ENCODE measurements at regions not wholly inside any gene's neighbourhood (a gene's known extent, or its start where the extent isn't known, plus 50 kb on each side); places are given as distances from the start of the nearest gene placed in this dataset.

DNA sequence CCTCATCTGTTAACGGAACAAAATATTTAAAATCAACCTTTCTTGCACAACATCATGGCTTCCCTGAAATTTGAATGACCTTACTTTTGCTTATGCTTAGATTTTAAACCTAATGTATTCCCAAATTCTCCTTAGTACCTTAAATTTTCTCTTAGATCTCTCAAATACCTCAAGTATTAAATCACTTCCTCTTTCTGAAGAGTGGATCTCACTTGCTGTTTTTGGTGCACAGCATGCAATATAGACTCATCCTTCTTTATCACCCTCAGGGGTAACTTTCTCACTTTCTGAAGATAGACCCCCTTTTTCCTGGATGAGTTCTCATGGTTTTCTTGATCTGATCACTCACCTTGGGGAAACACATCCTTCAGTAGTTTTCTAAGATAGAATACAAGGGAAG is 871.7 kb downstream of the DACH1 start:
- Histone ChIP-seq H3K4me2 (no peak overlapping the region), H2AFZ (no peak overlapping the region), H3K4me3 (no peak overlapping the region), H3K27ac (no peak overlapping the region), H3K9me3 (ENCODE audit: insufficient read depth, low read depth) (no peaks in the 10 kb centered on the region), H3K9me2 (ENCODE audit: insufficient read depth) (no peaks in the 10 kb centered on the region), H3F3A (ENCODE audit: insufficient read depth, low read depth) (no peaks in the 10 kb centered on the region), H3K79me2 (ENCODE audit: low read depth) (no peaks in the 10 kb centered on the region), H3K36me3 (ENCODE audit: low read depth) (no peaks in the 10 kb centered on the region), H3K4me1 (replicated peaks; ENCODE audit: insufficient read depth) (no peaks in the 10 kb centered on the region), H3K27me3 (ENCODE audit: insufficient read depth, low read depth) (no peaks in the 10 kb centered on the region), H4K20me1 (ENCODE audit: insufficient read depth) (no peaks in the 10 kb centered on the region)
- DNase-seq: no peak
- BruUV-seq (replicated peaks): no TSS peak
- ChIA-PET CTCF (no interaction called here), POLR2A (ENCODE audit: unreplicated experiment) (no interaction called here)
- intact Hi-C loops (cut with micrococcal nuclease; ENCODE audit: unreplicated experiment): no loop called here
- TF ChIP-seq EZH2 (IDR thresholded peaks at IDR 0.05; ENCODE audit: low read depth) (no peak), CTCF (conservative IDR thresholded peaks at IDR 0.05) (no peak)

- no TSS peak for BruUV-seq (replicated peaks)
These were observed 872.8 kb downstream of the DACH1 start for GRCh38 chr13:70994191-70994590.

GRCh38 chr13:70987043-70987442 is 878.8 kb upstream of the KLHL1 start:
- H3K36me3 ChIP-seq (ENCODE audit: low read depth): no peaks in the 10 kb centered on the region
- H3K27me3 ChIP-seq (ENCODE audit: insufficient read depth, low read depth): no peaks in the 10 kb centered on the region
- ChIA-PET CTCF (no interaction called here), POLR2A (ENCODE audit: unreplicated experiment) (no interaction called here)
- H3K4me1 ChIP-seq (replicated peaks; ENCODE audit: insufficient read depth): no peaks in the 10 kb centered on the region
- H3K9me2 ChIP-seq (ENCODE audit: insufficient read depth): no peaks in the 10 kb centered on the region
- no peaks in the 10 kb centered on the region for H3K9me3 ChIP-seq (ENCODE audit: insufficient read depth, low read depth)
- intact Hi-C loops (cut with micrococcal nuclease; ENCODE audit: unreplicated experiment): no loop called here
- no peaks in the 10 kb centered on the region for H4K20me1 ChIP-seq (ENCODE audit: insufficient read depth)
- TF ChIP-seq EZH2 (IDR thresholded peaks at IDR 0.05; ENCODE audit: low read depth) (no peak), CTCF (conservative IDR thresholded peaks at IDR 0.05) (no peak)
- H3K27ac ChIP-seq: no peak overlapping the region
- no peak overlapping the region for H3K4me3 ChIP-seq
- no TSS peak for BruUV-seq (replicated peaks)
- DNase-seq: no peak
- H3K4me2 ChIP-seq: no peak overlapping the region
- H2AFZ ChIP-seq: no peak overlapping the region
- H3K79me2 ChIP-seq (ENCODE audit: low read depth): no peaks in the 10 kb centered on the region
- H3F3A ChIP-seq (ENCODE audit: insufficient read depth, low read depth): no peaks in the 10 kb centered on the region

More at GRCh38 chr13:70994191-70994590, 872.8 kb downstream of the DACH1 start:
- POLR2A ChIA-PET (ENCODE audit: unreplicated experiment): no interaction called here
- no peaks in the 10 kb centered on the region for H3K36me3 ChIP-seq (ENCODE audit: low read depth)
- H3K4me1 ChIP-seq (replicated peaks; ENCODE audit: insufficient read depth): no peaks in the 10 kb centered on the region
- CTCF ChIA-PET: no interaction called here
- no peak for DNase-seq
- H2AFZ ChIP-seq: no peak overlapping the region
- no peak overlapping the region for H3K4me3 ChIP-seq
- H3K27ac ChIP-seq: no peak overlapping the region
- intact Hi-C loops (cut with micrococcal nuclease; ENCODE audit: unreplicated experiment): no loop called here
- no peaks in the 10 kb centered on the region for H4K20me1 ChIP-seq (ENCODE audit: insufficient read depth)
- no peaks in the 10 kb centered on the region for H3K79me2 ChIP-seq (ENCODE audit: low read depth)
- no peaks in the 10 kb centered on the region for H3F3A ChIP-seq (ENCODE audit: insufficient read depth, low read depth)
- H3K9me2 ChIP-seq (ENCODE audit: insufficient read depth): no peaks in the 10 kb centered on the region
- H3K27me3 ChIP-seq (ENCODE audit: insufficient read depth, low read depth): no peaks in the 10 kb centered on the region
- TF ChIP-seq CTCF (conservative IDR thresholded peaks at IDR 0.05): no peak
- TF ChIP-seq EZH2 (IDR thresholded peaks at IDR 0.05; ENCODE audit: low read depth): no peak
- H3K4me2 ChIP-seq: no peak overlapping the region
- no peaks in the 10 kb centered on the region for H3K9me3 ChIP-seq (ENCODE audit: insufficient read depth, low read depth)

Measured in PC-9 (cell line).